ENCODE measurements at regions not wholly inside any gene's neighbourhood (a gene's known extent, or its start where the extent isn't known, plus 50 kb on each side); places are given as distances from the start of the nearest gene placed in this dataset.
"Not testable (repeated sequence)": the region's sequence is repeated elsewhere in the genome, so short reads cannot be mapped to it uniquely, and the experiment has no call there.

DNA sequence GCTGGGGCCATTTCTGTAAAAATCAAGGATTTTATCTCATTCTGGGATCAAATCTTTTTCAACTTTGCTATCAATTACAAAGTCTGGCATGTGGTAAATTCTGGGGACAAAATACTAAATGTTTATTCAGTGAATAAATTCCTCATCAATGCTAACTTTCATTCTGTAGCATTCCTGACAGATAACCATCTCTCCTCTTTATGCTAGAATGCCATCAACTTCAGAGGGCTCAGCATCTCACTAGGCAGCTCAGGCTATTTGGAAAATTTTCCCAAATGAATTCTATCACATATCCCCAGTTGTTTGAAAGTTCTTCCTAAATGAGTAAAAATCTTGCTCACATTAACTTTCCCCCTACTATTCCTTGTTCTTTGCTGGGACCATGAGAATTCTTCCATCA, 163.0 kb upstream of the DAB1 start:
- ATAC-seq, result no peak
- Histone ChIP-seq H3K27ac (no peak overlapping the region), H3K27me3 (ENCODE audit: low read depth) (no peaks in the 10 kb centered on the region), H3K36me3 (no peaks in the 10 kb centered on the region), H3K4me1 (no peaks in the 10 kb centered on the region), H3K4me3 (no peak overlapping the region), H3K9me3 (no peaks in the 10 kb centered on the region)
- intact Hi-C loops (cut with DNase I), result no loop called here
- DNase-seq, result no peak
- TF ChIP-seq, protein P1, sequence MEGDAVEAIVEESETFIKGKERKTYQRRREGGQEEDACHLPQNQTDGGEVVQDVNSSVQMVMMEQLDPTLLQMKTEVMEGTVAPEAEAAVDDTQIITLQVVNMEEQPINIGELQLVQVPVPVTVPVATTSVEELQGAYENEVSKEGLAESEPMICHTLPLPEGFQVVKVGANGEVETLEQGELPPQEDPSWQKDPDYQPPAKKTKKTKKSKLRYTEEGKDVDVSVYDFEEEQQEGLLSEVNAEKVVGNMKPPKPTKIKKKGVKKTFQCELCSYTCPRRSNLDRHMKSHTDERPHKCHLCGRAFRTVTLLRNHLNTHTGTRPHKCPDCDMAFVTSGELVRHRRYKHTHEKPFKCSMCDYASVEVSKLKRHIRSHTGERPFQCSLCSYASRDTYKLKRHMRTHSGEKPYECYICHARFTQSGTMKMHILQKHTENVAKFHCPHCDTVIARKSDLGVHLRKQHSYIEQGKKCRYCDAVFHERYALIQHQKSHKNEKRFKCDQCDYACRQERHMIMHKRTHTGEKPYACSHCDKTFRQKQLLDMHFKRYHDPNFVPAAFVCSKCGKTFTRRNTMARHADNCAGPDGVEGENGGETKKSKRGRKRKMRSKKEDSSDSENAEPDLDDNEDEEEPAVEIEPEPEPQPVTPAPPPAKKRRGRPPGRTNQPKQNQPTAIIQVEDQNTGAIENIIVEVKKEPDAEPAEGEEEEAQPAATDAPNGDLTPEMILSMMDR (IDR thresholded peaks at IDR 0.05), result no peak

DNA sequence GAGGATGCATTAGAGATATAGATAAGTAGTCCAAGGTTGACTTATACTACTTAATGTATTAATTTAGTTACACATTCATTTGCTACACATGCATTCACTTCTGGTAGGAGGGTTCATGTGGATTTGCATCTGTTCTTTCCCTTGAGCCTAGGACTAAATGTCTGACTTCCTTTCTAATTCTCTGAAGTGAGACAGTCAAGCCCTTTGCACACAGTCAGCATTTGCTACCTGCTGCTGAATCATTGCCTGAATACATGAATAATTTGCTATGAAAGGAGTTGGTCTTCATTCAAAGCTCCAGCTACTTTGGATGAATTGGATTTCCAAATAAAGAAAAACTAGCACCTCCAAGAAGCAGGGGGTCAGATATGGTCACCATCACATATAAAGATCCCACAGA, 154.8 kb upstream of the DAB1 start:
- Histone ChIP-seq H3K4me3 (no peak overlapping the region), H3K27ac (no peak overlapping the region), H3K27me3 (ENCODE audit: low read depth) (no peaks in the 10 kb centered on the region), H3K36me3 (no peaks in the 10 kb centered on the region), H3K4me1 (no peaks in the 10 kb centered on the region), H3K9me3 (no peaks in the 10 kb centered on the region)
- ATAC-seq, result no peak
- intact Hi-C loops (cut with DNase I), result no loop called here
- no peak for DNase-seq
- TF ChIP-seq, protein P1 (IDR thresholded peaks at IDR 0.05), result no peak

DNA sequence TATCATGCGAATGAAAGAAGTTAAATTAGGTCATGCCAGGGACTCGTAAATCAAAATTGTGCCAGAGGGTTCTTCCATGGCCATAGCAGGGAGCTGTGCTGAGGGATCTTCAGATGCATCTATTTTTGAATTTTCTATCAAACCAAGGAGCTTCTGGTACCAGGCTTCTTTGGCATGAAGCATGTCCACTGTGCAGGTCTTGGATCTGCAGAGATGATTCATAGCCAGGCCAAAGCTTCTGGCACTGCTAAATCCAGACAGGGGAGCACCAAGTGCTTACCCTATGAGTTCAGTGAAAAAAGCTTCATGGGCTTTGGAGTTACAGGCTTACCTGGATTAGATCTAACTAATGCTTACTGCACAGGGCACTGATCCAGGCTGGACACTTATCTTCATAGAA, 154.2 kb upstream of the DAB1 start:
- Histone ChIP-seq H3K27ac (no peak overlapping the region), H3K4me1 (no peaks in the 10 kb centered on the region), H3K27me3 (ENCODE audit: low read depth) (no peaks in the 10 kb centered on the region), H3K9me3 (no peaks in the 10 kb centered on the region), H3K36me3 (no peaks in the 10 kb centered on the region), H3K4me3 (no peak overlapping the region)
- TF ChIP-seq, protein P1 (IDR thresholded peaks at IDR 0.05), result no peak
- no peak for DNase-seq
- ATAC-seq, result no peak
- intact Hi-C loops (cut with DNase I), result no loop called here

DNA sequence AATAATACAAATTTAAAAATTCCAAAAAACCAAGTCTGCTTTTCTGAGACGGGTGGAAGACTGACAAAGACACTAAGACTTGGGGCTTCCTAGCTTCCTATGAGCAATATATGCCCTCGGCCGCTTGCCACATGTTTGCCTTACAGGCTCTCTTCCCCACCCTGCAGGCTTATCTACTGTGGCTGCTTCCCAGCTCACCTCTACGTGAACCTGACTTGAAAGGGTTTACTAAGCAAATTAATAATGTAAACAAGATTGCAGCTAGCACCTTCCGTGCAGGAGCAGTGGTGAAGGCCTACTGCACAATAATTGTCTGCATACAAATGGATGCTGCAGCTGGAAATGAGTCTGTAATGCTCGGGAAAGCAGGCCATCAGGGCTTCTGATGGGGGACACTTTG, 152.9 kb upstream of the DAB1 start:
- peak; percentile 32 to 54 for ATAC-seq
- TF ChIP-seq, protein P1 (IDR thresholded peaks at IDR 0.05), result no peak
- intact Hi-C loops (cut with DNase I), result no loop called here

DNA sequence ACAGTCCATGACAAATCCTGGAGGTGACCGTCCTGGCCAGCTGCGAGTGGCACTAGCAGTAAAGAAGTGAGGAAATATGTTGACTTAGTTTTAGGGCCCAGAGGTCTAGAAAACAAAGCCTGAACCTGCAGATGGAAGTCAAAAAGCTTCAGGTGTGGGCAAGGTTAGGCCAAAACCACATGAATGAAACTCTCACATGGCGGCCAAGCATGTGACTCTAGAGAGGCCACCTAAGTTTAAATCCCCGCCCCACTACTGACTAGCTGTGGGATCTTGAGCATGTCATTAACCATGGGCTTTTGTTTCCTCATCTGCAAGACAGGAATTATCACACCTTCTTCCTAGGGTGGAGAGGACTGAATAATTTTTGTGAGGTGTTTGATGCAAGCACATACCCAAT, 148.2 kb upstream of the DAB1 start:
- no peaks in the 10 kb centered on the region for H3K27me3 ChIP-seq (ENCODE audit: low read depth)
- TF ChIP-seq, protein P1 (IDR thresholded peaks at IDR 0.05), result no peak
- no peaks in the 10 kb centered on the region for H3K4me1 ChIP-seq
- H3K27ac ChIP-seq, result no peak overlapping the region
- intact Hi-C loops (cut with DNase I), result no loop called here
- no peak overlapping the region for H3K4me3 ChIP-seq
- no peaks in the 10 kb centered on the region for H3K36me3 ChIP-seq
- H3K9me3 ChIP-seq, result no peaks in the 10 kb centered on the region
- DNase-seq (no peak), ATAC-seq (no peak)

More for the DNA sequence above, 152.9 kb upstream of the DAB1 start:
- H3K27me3 ChIP-seq (ENCODE audit: low read depth), result no peaks in the 10 kb centered on the region
- no peak overlapping the region for H3K4me3 ChIP-seq
- no peaks in the 10 kb centered on the region for H3K36me3 ChIP-seq
- H3K27ac ChIP-seq, result no peak overlapping the region
- no peaks in the 10 kb centered on the region for H3K4me1 ChIP-seq
- no peak for DNase-seq
- H3K9me3 ChIP-seq, result no peaks in the 10 kb centered on the region

DNA sequence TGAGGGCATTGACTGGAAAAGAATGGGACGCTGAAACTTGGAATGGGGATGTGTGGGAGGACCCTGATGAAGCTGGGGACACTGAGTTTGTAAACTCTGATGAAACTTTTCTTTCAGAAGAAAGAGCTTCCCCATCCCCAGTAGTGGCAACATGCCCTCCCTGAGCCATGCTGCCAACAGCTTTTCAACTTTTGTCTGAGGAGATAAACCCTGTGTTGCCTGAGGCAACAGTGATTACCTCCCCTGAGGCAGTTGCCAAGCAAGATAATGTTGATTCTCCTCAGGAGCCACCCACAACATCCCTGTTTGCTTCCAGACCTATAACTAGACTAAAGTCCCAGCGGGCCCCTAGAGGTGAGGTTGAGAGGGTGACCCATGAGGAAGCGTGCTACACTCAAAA, 134.2 kb upstream of the DAB1 start:
- H3K4me3 ChIP-seq; H3K4me1 ChIP-seq; H3K36me3 ChIP-seq; DNase-seq; H3K27me3 ChIP-seq (ENCODE audit: low read depth); intact Hi-C loops (cut with DNase I); H3K27ac ChIP-seq; ATAC-seq; H3K9me3 ChIP-seq: not testable (repeated sequence)
